H1 (cell line): ENCODE measurements at regions not wholly inside any gene's neighbourhood (a gene's known extent, or its start where the extent isn't known, plus 50 kb on each side); places are given as distances from the start of the nearest gene placed in this dataset.
"Not testable (repeated sequence)": the region's sequence is repeated elsewhere in the genome, so short reads cannot be mapped to it uniquely, and the experiment has no call there.

ENCODE experiments used
- CREB1 ChIP-seq: IDR thresholded peaks from 2 replicates; pipeline ENCODE4 v1.6.1; 2012; ENCODE audit warnings: inconsistent platforms
- EP300 ChIP-seq, 2 experiments: IDR thresholded peaks; 1 replicate in 1 of 2; 2 replicates in 1 of 2; pipeline ENCODE4 v1.6.1; 2011 to 2012; ENCODE audit warnings: low read depth in 2 of 2, low read length in 2 of 2, mild to moderate bottlenecking in 2 of 2, borderline replicate concordance in 1 of 2, inconsistent platforms in 1 of 2, moderate library complexity in 1 of 2
- GABPA ChIP-seq: IDR thresholded peaks from 2 replicates; pipeline ENCODE4 v1.6.1; 2011; ENCODE audit warnings: mild to moderate bottlenecking, low read length, moderate library complexity, borderline replicate concordance; ENCODE audit not compliant: insufficient read depth
- GTF2F1 ChIP-seq: IDR thresholded peaks from 2 replicates; pipeline ENCODE4 v1.6.1; 2012; ENCODE audit warnings: low read depth, low read length, improper control_type of control experiment, borderline replicate concordance
- NRF1 ChIP-seq: IDR thresholded peaks from 2 replicates; pipeline ENCODE4 v1.6.1; 2011; ENCODE audit warnings: mild to moderate bottlenecking, low read depth, low read length, improper control_type of control experiment
- POLR2A ChIP-seq, 2 experiments: IDR thresholded peaks; 1 replicate in 1 of 2; 2 replicates in 1 of 2; pipeline ENCODE4 v1.6.1; 2011; ENCODE audit warnings: low read depth in 2 of 2, low read length in 2 of 2, mild to moderate bottlenecking in 2 of 2; ENCODE audit errors: control extremely low read depth in 1 of 2
- POLR2AphosphoS5 ChIP-seq: IDR thresholded peaks from 2 replicates; pipeline ENCODE4 v1.6.1; 2011; ENCODE audit warnings: low read depth, low read length
- SIN3A ChIP-seq, 2 experiments: IDR thresholded peaks in 1 of 2; conservative IDR thresholded peaks in 1 of 2; 2 replicates each; pipeline ENCODE4 v1.6.1; 2011 to 2012; ENCODE audit warnings: low read length in 2 of 2, improper control_type of control experiment in 1 of 2, low read depth in 1 of 2, mild to moderate bottlenecking in 1 of 2
- SP1 ChIP-seq: IDR thresholded peaks from 2 replicates; pipeline ENCODE4 v1.6.1; 2011; ENCODE audit warnings: low read depth, low read length
- SUZ12 ChIP-seq: fragments of 200-600 bp; sonication (generic); IDR thresholded peaks from 2 replicates; pipeline ENCODE4 v1.6.1; 2012; ENCODE audit warnings: mild to moderate bottlenecking, inconsistent platforms, low read length, moderate library complexity, mixed read lengths
- TF ChIP-seq, protein P1 (sequence below), 3 experiments: IDR thresholded peaks; 1 replicate in 2 of 3; 2 replicates in 1 of 3; pipeline versions ENCODE4 v1.5.1 to v1.6.1; 2011; ENCODE audit warnings: low read length in 3 of 3, mild to moderate bottlenecking in 3 of 3, inconsistent platforms in 2 of 3, low read depth in 1 of 3, moderate library complexity in 1 of 3; ENCODE audit not compliant: insufficient read depth in 1 of 3; ENCODE audit errors: control extremely low read depth in 1 of 3

DNA sequence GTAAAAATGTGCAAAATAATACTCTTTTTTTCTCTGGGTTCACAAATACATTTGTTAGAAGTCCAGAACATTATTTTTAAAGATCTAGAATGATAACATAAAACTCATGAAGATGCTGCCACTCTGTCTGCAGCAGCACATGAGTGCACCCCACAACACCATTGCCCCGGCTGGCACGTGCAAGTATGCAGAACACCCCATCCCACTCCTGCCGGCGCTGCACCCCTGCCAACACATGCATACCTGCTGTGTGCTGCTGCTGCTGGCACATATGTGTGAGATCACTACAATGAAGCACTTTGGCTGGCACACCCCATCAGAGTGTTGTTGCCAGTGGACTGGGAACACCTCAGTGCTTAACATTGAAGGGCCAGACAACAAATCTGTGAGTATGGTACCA lies 129.1 kb downstream of the CCT8L2 start:
- TF ChIP-seq POLR2AphosphoS5; GTF2F1; POLR2A (IDR thresholded peaks at IDR 0.05; ENCODE audit: control extremely low read depth in 1 of 2, low read depth in 2 of 2, low read length in 2 of 2); SP1; GABPA; EP300 (IDR thresholded peaks at IDR 0.05; ENCODE audit: borderline replicate concordance in 1 of 2, low read depth in 2 of 2, low read length in 2 of 2); NRF1; SIN3A (conservative IDR thresholded peaks at IDR 0.05 in 1 of 2, IDR thresholded peaks at IDR 0.05 in 1 of 2; ENCODE audit: low read depth in 1 of 2, low read length in 2 of 2); CREB1; SUZ12: not testable (repeated sequence)
- TF ChIP-seq, protein P1, sequence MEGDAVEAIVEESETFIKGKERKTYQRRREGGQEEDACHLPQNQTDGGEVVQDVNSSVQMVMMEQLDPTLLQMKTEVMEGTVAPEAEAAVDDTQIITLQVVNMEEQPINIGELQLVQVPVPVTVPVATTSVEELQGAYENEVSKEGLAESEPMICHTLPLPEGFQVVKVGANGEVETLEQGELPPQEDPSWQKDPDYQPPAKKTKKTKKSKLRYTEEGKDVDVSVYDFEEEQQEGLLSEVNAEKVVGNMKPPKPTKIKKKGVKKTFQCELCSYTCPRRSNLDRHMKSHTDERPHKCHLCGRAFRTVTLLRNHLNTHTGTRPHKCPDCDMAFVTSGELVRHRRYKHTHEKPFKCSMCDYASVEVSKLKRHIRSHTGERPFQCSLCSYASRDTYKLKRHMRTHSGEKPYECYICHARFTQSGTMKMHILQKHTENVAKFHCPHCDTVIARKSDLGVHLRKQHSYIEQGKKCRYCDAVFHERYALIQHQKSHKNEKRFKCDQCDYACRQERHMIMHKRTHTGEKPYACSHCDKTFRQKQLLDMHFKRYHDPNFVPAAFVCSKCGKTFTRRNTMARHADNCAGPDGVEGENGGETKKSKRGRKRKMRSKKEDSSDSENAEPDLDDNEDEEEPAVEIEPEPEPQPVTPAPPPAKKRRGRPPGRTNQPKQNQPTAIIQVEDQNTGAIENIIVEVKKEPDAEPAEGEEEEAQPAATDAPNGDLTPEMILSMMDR (IDR thresholded peaks at IDR 0.05; ENCODE audit: control extremely low read depth in 1 of 3, insufficient read depth in 1 of 3, low read depth in 1 of 3, low read length in 3 of 3) = not testable (repeated sequence)
